Small intestine (tissue), 7 donors: ENCODE measurements at regions not wholly inside any gene's neighbourhood (a gene's known extent, or its start where the extent isn't known, plus 50 kb on each side); places are given as distances from the start of the nearest gene placed in this dataset.

ENCODE experiments used
- DNase-seq, 2 donors: peaks; one replicate each; pipeline versions ENCODE4 v3.0.0 to v3.0.0-alpha.2; 2013
- FAIRE-seq: peaks from 2 replicates; lab custom pipeline; 2012; peaks lifted over from hg19 to GRCh38; lab: Jason Lieb, UNC
- H3K27ac ChIP-seq, 3 donors: one replicate each; pipeline ENCODE4 v1.5.1; 2013; ENCODE audit warnings: low read length in 2 of 3, mild to moderate bottlenecking in 2 of 3, control low read depth in 1 of 3, inconsistent platforms in 1 of 3, low read depth in 1 of 3, moderate library complexity in 1 of 3
- H3K27me3 ChIP-seq, 3 donors: one replicate each; pipeline ENCODE4 v1.6.1; 2013; ENCODE audit warnings: low read length in 3 of 3, inconsistent platforms in 1 of 3; ENCODE audit not compliant: control insufficient read depth in 3 of 3, insufficient read depth in 3 of 3
- H3K36me3 ChIP-seq, 3 donors: one replicate each; pipeline ENCODE4 v1.6.1; 2013; ENCODE audit warnings: low read length in 3 of 3, inconsistent platforms in 1 of 3, low read depth in 1 of 3, mild to moderate bottlenecking in 1 of 3, moderate library complexity in 1 of 3; ENCODE audit not compliant: control insufficient read depth in 3 of 3, insufficient read depth in 2 of 3
- H3K4me1 ChIP-seq, 3 donors: one replicate each; pipeline ENCODE4 v1.6.1; 2013; ENCODE audit warnings: low read length in 2 of 3, inconsistent platforms in 1 of 3, low read depth in 1 of 3, mild to moderate bottlenecking in 1 of 3, moderate library complexity in 1 of 3; ENCODE audit not compliant: control insufficient read depth in 3 of 3, insufficient read depth in 2 of 3
- H3K4me3 ChIP-seq, 3 donors: one replicate each; pipeline ENCODE4 v1.5.1; 2013; ENCODE audit warnings: low read length in 3 of 3, control low read depth in 1 of 3, inconsistent platforms in 1 of 3, low read depth in 1 of 3, mild to moderate bottlenecking in 1 of 3, moderate library complexity in 1 of 3
- H3K9me3 ChIP-seq, 2 donors: one replicate each; pipeline ENCODE4 v1.6.1; 2013; ENCODE audit warnings: low read depth in 1 of 2, low read length in 1 of 2; ENCODE audit not compliant: control insufficient read depth in 2 of 2, insufficient read depth in 1 of 2
- WGBS, 3 donors: extraction: QIAGEN DNeasy Blood & Tissue Kit; methylation state at CpG; one replicate each; pipeline ENCODE4 v1.1.7; 2013; 5-methylcytosine and 5-hydroxymethylcytosine counted together
- donor health status: healthy with polysubstance abuse.
- donor health status: control.
- donor health status: control.
- donor health status: Bipolar disorder and iron deficiency.
- donor health status: healthy.

DNA sequence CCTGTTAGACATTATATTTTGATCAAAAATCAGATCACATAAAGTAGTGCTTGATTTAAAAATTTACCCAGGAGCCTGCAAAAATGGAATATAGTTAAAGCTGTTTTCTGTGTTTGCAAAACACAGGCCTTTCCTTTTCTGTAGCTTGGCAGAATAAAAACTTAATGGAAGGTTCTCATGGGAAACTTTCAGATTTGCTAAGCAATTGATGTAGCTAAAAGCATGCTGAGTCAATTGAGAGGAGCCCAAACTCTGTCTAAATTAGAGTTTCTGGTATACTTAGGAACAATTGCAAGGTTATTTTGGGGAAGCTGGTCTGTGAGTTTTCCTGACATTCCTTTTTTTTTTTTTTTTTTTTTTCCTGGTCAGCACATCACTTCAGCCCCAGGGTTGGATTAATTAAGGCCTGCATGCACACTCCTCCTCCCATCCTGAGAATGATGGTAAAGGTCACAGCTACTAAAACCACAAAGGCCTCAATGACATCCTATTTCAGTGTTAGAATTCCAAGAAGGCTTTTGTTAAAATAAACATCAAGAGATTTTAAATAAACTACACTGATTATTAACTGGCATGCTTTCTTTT, 608.7 kb downstream of the PLPP3 start:
- Histone ChIP-seq H3K4me1 (no peaks in the 10 kb centered on the region), H3K4me3 (no peak overlapping the region), H3K27me3 (no peaks in the 10 kb centered on the region), H3K27ac (no peak overlapping the region), H3K9me3 (no peaks in the 10 kb centered on the region), H3K36me3 (no peaks in the 10 kb centered on the region)
- no peak for FAIRE-seq
- DNase-seq: no peak

DNA sequence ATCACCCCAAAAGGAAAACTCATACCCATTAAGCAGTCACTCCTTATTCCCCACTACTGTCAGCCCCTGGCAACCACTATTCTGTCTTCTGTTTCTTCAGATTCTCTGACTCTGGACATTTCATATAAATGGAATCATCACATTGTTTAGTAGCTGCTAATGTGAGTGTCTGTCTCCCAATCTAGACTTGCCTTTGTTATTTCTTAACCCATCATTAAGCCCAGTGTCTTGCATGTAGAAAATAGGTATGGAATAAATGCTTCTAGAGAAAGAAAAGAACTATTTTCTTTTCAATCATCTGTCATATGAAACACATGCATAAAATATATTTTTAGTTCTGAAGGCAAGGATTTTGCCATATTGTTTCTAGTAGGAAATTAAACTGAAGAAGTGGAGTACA, 610.0 kb downstream of the PLPP3 start:
- H3K36me3 ChIP-seq: no peaks in the 10 kb centered on the region
- no peaks in the 10 kb centered on the region for H3K27me3 ChIP-seq
- H3K4me3 ChIP-seq: no peak overlapping the region
- no peak overlapping the region for H3K27ac ChIP-seq
- no peaks in the 10 kb centered on the region for H3K4me1 ChIP-seq
- no peak for DNase-seq
- no peak for FAIRE-seq
- H3K9me3 ChIP-seq: no peaks in the 10 kb centered on the region

DNA sequence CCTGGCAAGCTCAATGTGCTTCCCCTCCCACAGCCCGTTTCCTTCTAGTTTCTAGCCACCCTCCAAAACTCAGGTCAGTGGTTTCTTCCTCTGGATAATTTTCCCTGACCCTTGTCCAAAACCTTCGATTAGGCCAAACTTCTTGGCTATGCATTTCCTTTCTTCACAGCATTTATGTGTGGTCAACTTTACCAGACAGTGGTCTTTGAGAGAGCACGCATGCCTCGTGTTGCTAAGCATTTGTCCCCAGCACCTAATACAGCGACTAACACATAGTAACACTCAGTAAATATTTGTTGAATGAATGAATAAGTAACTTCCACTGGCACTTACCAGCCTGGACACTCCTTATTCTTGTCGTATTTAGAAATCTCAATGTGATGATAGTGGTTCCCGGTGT, 610.7 kb downstream of the PLPP3 start:
- DNase-seq (no peak), FAIRE-seq (no peak)
- Histone ChIP-seq H3K4me1 (no peaks in the 10 kb centered on the region), H3K36me3 (no peaks in the 10 kb centered on the region), H3K27me3 (no peaks in the 10 kb centered on the region), H3K9me3 (no peaks in the 10 kb centered on the region), H3K27ac (no peak overlapping the region), H3K4me3 (no peak overlapping the region)
- 66 to 75% (median 75%) methylated on average over 7 of the region's 7 CpGs for WGBS, 3 donors

DNA sequence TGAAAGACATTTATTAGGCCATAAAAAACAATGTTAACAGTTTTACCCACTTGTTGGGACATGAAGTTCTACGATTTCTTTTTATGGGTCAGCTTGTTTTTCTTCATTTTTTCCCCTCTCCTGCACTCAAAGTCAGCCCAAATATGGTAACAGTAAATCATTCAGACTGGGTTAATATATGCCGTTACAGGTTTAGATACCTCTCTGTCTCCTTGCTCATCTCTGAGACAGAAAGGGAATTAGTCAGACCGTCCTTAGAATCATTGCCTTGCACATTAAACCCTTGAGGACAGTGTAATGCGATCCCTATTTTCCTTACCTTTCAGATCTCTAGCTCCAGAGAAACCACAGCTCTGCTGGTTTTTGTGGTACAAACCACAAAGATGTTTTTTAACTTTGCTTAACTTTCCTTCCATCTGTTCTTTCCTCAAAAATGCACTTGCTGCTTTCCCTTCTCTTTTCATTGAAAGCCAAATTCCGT, 613.3 kb downstream of the PLPP3 start:
- H3K9me3 ChIP-seq: no peaks in the 10 kb centered on the region
- 64 to 73% (median 67%) methylated on average over 5 of the region's 5 CpGs for WGBS, 3 donors
- H3K4me1 ChIP-seq: no peaks in the 10 kb centered on the region
- H3K27ac ChIP-seq: no peak overlapping the region
- H3K4me3 ChIP-seq: no peak overlapping the region
- no peaks in the 10 kb centered on the region for H3K27me3 ChIP-seq
- FAIRE-seq (no peak), DNase-seq (no peak)
- H3K36me3 ChIP-seq: no peaks in the 10 kb centered on the region

DNA sequence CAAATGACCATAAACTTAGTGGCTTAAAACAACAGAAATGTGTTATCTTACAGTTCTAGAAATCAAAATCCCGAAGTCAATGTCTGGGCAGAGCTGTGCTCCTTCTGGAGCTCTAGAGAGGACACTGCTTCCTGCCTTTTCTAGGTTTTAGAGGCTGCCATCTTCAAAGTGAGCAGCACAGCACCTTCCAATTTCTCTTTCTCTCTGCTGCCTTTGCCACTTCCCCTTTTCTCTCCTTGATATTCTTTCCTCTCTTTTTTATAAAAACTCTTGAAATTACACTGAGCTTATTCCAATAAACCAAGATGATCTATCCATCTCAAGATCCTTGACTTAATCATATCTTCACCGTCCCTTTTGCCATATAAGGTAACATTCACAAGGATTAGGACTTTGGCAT, 616.9 kb downstream of the PLPP3 start:
- H3K4me1 ChIP-seq: no peaks in the 10 kb centered on the region
- no peaks in the 10 kb centered on the region for H3K36me3 ChIP-seq
- no peak overlapping the region for H3K4me3 ChIP-seq
- no peaks in the 10 kb centered on the region for H3K9me3 ChIP-seq
- H3K27me3 ChIP-seq: no peaks in the 10 kb centered on the region
- WGBS, 3 donors: 59 to 77% (median 71%) methylated on average over 2 of the region's 2 CpGs
- H3K27ac ChIP-seq: no peak overlapping the region
- DNase-seq (no peak), FAIRE-seq (no peak)

DNA sequence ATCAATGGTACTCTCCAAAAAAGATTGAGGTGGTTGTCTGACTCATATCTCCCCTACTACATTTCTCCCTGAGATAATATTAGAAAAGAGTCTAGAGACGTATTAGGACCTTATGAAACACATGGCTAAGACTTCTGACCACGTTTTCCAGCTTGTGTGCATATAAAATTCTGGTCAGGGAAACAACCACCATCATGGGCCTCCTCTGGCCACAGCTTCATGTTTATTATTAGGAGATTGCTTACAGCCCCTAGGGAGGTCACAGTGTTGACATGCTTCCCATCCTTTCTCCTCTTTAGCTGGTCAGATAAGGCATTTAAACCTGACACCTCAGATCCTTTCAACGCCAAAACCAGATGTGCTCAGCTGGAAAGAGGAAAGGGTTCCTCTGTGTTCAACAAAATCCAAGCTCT, 620.2 kb downstream of the PLPP3 start:
- no peak for FAIRE-seq
- Histone ChIP-seq H3K27ac (no peak overlapping the region), H3K4me3 (no peak overlapping the region), H3K27me3 (no peaks in the 10 kb centered on the region), H3K9me3 (no peaks in the 10 kb centered on the region), H3K36me3 (no peaks in the 10 kb centered on the region), H3K4me1 (no peaks in the 10 kb centered on the region)
- 54 to 63% (median 54%) methylated on average over 3 of the region's 3 CpGs for WGBS, 3 donors
- DNase-seq: no peak

DNA sequence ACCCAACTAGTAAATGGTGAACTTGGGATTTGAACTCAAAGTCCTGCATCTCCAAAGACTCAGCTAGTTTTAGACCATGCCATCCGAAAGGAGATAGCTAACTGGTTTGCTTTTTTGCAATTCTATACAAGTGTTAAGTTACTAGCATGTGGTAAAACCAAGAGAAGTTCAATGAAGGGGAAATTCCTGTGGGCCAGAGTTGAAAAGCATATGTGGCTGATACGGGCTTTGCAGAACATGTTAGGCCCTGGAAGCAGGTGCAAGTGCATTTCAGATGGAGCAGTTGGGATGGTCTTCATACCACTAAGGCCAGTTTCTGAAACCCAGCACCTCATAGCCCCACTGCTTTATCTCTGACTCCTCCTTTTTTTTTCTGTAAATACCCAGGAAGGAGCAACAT, 620.9 kb downstream of the PLPP3 start:
- WGBS, 3 donors: 77 to 89% (median 77%) methylated on average over 2 of the region's 2 CpGs
- Histone ChIP-seq H3K4me3 (no peak overlapping the region), H3K27me3 (no peaks in the 10 kb centered on the region), H3K9me3 (no peaks in the 10 kb centered on the region), H3K36me3 (no peaks in the 10 kb centered on the region), H3K27ac (no peak overlapping the region), H3K4me1 (no peaks in the 10 kb centered on the region)
- no peak for FAIRE-seq
- no peak for DNase-seq

DNA sequence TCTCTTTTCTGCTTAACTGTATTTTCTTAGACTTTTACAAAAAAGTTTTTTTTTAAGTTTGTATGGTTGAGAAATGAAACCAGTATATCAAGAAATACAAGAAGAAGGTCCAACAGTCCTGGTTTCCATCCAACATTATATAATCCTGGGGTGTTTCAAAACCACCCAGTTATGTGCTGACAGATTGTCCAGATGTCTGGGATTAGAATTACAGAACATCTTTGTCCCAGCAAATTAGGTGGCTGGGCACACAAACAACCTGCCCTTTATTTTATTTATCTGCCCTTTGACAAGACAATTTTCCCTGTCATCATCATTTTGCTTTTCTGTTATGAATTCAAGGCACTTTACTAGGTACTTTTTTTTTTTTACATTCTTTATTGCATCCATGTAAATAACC, 622.1 kb downstream of the PLPP3 start:
- H3K9me3 ChIP-seq: peaks cover 0 to 3% of the 10 kb centered on the region in 2 donors
- FAIRE-seq (no peak), DNase-seq (no peak)
- H3K27me3 ChIP-seq: no peaks in the 10 kb centered on the region
- no peaks in the 10 kb centered on the region for H3K36me3 ChIP-seq
- H3K27ac ChIP-seq: no peak overlapping the region
- H3K4me3 ChIP-seq: no peak overlapping the region
- no peaks in the 10 kb centered on the region for H3K4me1 ChIP-seq

DNA sequence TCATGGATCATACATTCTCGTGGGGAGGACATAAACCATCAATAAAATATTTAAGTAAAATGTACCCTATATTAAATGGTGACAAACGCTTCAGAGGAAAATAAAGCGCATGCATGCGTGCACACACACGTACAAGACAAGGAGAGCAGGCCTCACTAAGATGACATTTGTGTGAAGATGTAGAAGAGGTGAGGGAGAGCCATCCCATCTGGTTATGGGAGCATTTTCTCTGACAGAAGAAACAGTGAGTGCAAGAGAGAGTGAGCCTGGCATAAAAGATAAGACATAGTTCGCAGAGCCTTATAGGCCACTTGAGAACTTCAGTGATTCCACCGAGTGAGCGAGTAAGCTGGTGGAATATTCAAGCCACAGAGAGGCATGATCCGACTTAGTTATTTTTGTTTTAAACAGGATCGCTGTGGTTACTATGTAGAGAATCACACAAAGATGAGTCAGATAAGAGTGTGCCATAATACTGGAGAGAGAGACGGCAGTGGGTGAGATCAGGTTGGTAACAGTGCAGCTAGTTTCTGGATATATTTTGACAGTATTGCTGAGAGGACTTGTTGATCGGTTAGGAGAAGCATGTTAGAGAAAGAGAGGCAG, 624.2 kb downstream of the PLPP3 start:
- Histone ChIP-seq H3K9me3 (peaks cover 0 to 3% of the 10 kb centered on the region in 2 donors), H3K36me3 (no peaks in the 10 kb centered on the region), H3K4me1 (no peaks in the 10 kb centered on the region), H3K4me3 (no peak overlapping the region), H3K27ac (no peak overlapping the region), H3K27me3 (no peaks in the 10 kb centered on the region)
- WGBS, 3 donors: 84 to 89% (median 87%) methylated on average over 12 of the region's 12 CpGs
- DNase-seq: no peak
- no peak for FAIRE-seq
